HG02938 (cell line): ENCODE measurements at regions not wholly inside any gene's neighbourhood (a gene's known extent, or its start where the extent isn't known, plus 50 kb on each side); places are given as distances from the start of the nearest gene placed in this dataset.
"Not testable (repeated sequence)": the region's sequence is repeated elsewhere in the genome, so short reads cannot be mapped to it uniquely, and the experiment has no call there.

ENCODE experiments used
- ATAC-seq: cut with Tn5 transposase; IDR thresholded peaks from one replicate; pipeline ENCODE4 v1.9.1; 2021; ENCODE audit warnings: mild to moderate bottlenecking, moderate library complexity; ENCODE audit not compliant: unreplicated experiment

DNA sequence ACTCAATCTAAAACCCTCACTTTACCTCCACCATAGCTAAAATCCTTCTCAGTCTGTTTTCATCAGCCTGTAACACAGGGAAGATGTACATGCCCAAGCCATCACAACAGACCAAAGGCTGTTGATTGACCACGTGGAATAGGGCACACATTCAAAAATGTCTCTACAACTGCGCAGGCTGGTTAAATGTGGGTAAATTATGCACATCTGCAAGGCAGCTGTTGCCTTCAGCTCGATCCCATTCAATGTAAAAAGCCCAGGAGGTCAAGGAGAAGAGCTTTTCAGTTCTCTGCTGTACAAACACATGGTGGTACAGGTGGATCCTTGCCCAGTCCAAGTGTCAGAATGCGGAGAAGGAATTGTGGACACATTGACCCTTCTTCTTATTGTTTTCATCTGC is 354.0 kb downstream of the FLRT2 start:
- no peak for ATAC-seq

DNA sequence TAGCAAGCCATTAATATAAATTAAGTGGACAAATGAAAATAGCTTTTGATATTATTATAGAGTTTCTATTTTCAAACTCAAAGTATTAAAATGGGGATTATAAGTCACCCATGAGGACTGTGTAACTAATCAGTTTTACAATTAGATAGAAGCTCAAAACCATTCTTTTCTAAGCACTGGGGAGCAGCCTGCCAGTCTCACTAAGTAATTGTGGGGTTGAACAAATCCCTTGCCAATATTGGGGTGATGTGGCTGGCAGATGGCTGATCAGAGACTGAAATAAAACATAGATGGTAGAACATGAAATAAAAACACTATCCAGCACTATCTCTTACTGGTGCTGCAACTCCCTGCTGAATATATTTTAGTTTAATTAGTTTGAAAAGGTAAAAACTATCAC is 353.2 kb downstream of the FLRT2 start:
- ATAC-seq, result no peak

DNA sequence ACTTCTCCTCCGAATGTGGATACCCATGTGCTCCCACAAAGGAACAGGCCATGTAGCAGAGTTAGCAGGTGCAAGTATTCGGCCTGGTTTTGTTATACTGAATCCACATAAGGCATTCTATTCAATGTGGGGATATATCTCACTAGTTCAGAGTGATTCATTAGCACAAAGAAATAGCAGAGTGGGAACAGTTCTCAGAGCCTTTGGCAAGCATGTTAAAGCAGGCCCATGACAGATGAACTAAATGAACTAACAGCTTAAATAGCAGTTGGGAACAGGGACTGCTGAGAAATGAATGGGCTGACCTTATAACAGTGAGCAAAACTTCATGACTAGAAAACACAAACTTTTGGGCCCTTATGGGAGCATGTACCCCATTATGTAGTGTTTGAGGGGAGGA is 352.0 kb downstream of the FLRT2 start:
- ATAC-seq, result no peak

DNA sequence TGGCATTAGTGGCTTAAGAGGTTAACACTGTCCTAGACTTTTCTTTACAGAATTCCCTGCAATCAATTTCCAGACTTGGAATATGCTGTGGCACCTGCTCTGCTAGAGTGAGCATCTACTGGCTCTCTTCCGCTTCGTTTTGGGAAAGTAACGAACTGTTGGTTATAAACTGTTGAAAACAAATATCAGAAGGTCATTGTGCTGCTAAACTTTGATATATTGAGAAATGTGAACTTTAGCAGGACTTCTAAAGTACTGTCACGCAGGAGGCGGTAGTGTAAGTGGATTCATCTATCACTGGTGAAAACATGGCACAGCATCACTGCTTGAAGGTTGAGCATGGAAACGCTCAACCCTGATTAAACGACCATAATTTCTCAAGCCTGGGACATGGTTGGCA is 348.9 kb downstream of the FLRT2 start:
- ATAC-seq, result no peak

DNA sequence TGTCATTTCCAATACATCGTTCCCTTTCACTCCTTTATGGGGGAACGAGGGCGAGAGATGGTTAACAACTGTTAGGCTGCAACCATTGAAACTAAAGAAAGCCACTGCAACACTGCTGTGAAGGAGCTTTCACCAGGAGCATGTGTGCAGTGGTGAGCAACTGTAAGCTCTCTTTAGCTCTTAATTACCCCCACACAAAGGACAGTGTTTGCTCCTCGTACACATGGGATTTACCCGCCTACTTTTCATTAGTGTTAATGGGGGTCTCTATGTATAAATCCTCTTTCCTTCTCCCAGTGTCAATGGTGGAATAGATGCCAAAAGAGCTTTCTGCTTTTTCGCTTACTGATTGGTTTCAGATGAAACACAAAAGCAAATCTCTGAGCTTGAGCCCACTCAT is 343.1 kb downstream of the FLRT2 start:
- no peak for ATAC-seq

DNA sequence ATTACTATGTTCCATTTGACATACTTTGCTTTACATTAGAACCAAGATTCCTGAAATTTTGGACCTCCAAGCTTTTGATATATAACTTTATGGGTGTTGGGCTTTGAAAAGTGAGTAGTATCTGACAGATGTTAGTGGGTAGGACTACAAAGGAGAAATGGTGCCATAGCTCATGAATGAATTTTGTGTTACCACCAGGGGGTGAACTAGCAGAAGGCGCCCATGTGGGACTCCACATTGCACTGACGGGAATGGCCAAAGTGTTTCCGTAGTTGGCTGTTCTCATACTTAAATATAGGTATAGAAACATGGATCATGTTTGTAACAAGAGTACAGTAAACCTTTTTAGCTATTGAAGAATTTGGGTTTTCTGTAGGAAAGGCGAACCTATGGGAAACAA is 337.5 kb downstream of the FLRT2 start:
- no peak for ATAC-seq

DNA sequence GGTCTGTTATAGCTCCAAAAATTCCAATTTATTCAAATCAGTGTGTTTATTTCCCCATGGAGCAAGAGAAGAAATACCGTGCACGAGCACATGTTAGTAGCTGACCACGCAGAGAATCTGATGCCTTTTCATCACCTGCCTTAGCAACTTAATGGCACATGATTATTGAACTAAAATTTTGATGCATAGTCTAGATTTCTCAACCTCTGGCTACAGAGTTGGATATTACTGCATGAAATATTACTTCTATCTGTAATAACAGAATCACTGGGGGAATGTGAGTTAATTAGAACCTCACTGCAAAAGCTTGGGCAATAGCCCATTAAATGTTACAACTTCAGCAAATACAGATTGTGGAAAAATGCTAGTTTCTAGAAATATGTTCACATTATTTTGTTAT is 335.8 kb downstream of the FLRT2 start:
- ATAC-seq, result no peak

DNA sequence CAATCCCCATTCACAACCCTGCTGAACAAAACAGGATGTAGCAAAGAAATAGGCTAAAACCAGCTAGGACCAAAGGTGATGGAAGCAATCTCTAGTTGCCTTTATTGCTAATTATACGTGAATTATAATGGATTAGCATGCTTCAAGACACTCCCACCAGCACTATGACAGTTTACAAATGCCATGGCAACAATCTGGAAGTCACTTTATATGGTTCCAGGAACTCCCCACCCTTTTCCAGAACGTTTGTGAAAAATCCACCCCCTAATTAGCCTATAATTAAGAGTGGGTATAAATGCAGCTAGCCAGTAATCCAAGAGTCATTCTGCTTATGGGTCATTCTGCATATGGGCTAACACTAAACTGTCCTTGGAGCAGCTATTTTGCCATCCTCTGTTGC is 328.7 kb downstream of the FLRT2 start:
- no peak for ATAC-seq

DNA sequence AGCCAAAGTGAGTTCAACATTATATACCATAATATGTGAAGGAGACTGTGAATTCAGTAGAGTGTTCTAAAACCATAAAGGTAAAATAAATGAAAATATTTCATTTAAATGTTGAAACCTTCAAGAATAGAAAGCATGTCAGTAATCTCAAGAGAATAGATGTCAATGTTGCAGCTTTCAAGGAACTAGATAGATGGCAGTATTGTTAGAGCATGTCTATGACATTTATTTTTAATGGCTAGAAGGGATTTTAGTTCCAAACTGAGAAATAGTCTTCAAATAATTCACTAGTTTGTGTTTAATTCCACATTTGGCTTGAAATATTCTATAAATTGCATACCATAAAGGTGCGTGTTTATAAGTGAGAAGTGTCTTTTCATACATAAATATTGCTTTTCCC is 326.5 kb downstream of the FLRT2 start:
- ATAC-seq, result no peak

DNA sequence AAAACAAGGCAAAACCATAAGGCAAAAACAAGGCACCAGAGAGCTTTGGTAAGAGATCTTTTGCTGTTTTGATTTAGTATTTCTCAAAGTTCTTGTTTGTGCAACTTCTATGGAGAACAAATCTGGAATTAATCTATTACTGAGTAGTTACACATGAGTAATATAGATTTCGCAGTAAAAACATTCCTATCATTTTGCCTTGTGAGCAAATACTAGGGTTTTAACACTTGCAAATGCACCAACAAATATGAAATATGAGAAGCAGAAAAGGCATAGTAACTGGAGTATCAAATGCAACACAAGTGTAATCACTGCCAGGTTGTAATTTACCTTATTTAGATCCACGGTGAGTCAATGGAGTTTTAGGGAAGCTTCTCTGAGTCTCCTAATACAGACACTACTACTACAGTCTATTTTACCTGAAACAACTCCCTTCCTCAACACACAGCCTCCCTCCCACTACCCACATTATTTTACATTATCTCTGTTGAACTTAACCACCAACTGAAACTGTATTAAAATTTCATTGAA is 324.1 kb downstream of the FLRT2 start:
- ATAC-seq, result no peak

DNA sequence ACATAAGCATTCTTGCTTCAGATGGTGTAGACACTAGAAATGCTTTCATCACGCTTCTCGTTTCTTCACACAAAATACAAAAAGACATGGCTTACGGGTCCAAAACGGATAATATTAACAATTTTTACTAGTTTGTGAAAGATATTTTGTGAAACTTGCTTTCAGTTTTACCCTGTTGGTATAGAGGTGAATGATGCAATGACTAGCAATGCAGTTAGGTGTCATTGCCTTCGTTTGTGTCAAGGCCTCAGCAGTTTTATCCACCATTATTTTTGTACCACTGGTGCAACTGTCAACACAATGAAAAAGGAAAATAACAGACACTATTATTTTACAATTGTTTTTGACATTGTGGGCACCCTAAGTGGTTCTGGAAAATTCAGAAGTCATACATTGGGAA is 323.0 kb downstream of the FLRT2 start:
- ATAC-seq, result no peak

DNA sequence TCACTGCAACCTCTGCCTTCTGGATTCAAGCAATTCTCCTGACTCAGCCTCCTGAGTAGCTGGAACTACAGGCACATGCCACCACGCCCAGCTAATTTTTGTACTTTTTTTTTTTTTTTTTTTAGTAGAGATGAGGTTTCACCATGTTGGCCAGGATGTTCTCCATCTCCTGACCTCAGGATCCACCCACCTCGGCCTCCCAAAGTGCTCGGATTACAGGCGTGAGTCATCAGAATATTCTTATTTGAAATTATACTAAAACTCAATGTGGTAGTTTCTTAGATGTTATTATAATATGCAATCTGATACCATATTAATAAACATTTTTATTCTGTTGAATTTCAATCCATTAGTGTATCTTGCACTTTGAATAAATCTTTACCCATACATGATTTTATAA is 322.2 kb downstream of the FLRT2 start:
- not testable (repeated sequence) for ATAC-seq

DNA sequence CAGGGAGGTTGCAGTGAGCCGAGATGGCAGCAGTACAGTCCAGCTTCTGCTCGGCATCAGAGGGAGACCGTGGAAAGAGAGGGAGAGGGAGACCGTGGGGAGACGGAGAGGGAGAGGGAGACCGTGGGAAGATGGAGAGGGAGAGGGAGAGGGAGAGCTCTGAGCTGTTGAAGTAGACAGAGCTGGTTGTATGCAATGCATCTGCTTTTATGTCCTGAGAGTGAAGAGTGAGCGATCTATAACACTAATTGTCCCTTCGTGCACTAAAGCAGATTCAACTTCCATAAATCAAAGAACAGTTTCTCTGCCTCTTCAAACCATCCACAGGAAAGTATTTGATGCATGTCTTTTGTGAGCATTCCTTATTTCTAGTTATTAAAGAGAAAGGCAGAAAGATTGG is 300.6 kb downstream of the FLRT2 start:
- ATAC-seq, result not testable (repeated sequence)

DNA sequence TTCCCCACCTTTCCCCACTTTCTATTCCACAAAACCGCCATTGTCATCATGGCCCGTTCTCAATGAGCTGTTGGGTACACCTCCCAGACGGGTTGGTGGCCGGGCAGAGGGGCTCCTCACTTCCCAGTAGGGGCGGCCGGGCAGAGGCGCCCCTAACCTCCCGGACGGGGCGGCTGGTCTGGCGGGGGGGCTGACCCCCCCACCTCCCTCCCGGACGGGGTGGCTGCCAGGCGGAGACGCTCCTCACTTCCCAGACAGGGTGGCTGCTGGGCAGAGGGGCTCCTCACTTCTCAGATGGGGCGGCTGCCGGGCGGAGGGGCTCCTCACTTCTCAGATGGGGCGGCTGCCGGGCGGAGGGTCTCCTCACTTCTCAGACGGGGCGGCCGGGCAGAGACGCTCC is 299.7 kb downstream of the FLRT2 start:
- ATAC-seq, result not testable (repeated sequence)

DNA sequence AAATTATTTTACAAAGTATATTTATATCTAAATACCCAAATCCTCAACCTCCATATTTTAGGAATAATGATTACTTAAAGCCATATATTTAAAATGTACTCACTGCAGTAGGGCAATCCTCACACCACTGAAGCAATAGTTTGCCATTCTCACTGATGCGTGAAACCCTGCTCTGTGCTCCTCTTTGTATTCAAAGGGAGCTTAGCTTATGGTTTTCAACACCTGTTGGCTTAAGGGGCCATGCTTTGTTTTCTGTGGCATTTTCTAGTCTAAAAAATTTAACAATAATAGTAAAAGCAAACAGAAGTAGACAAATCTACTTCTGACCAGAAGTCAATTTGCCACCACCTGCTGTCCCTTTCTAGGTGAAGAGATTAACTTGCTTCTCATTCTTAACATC is 294.6 kb downstream of the FLRT2 start:
- ATAC-seq, result no peak

DNA sequence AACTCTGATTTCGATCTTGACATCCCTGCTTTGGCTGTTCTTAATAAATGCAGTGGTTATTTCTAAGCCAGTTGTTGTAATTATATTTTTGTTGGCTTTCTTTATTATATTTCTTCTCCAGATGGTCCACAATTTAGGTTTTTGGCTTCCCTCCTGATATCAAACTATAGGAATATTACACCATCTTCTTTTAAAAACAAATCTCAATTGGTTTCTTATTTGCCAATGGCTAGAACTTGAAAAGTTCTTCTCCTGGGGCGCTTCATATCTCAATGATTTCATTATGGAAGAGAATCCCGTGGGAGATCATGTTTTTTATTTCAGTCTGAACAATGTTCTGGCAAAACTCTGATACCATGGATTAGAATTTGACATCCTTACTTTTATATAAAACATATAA is 292.3 kb downstream of the FLRT2 start:
- no peak for ATAC-seq

DNA sequence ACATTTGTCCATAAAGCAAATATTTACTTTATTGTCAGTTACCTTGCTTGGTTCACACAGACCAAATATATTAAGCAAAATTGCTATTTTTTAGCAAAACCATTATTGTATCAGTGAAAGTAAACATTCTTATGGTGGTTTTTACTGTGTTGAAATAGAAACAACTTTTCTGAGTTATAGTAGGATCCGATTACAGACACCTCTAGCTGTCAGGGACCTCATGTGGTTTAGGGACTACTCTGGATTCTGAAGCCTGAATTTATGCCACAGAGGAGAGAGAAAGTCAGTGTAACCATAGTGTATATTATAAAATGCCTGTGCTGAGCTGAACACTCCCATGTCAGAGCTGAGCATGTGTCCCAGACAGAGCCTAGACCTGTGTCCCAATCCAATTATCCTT is 287.5 kb downstream of the FLRT2 start:
- no peak for ATAC-seq

DNA sequence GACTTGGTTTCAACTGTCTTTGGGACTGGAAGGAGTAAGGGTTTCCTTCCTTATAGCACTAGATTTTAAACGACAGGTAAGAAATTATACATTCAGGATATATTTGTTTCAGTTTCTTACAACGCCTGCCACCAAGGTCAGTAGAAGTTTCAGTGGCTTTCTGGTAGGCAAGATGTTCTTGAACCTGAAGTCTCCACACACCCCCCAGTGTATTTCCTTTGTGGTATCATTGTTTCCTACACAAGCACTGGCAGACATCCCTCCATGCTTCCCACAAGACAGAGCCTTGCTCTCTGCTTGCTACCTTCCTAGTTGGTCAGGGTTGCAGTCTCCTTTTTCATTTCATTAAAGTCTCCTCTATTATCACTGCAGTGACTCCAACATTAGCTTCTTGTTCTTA is 283.1 kb downstream of the FLRT2 start:
- ATAC-seq, result no peak

DNA sequence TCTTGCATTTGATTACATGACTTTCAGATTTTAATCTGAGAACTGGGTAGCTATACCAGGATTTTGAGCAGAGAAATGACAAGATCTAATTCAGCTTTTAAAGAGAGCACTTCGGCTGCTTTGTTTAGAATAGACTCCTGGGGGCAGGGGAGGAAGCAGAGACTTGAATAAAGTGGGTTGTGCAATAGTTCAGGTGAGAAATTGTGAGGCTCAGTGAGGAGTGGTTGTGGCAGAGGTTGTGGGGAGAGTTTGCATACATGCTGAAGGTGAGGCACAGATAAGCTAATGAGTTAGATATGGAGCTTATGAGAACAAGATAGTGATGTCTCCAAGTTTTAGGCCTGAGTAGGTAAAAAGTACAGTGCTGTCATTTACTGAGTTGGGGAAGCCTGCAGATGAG is 281.4 kb downstream of the FLRT2 start:
- no peak for ATAC-seq

DNA sequence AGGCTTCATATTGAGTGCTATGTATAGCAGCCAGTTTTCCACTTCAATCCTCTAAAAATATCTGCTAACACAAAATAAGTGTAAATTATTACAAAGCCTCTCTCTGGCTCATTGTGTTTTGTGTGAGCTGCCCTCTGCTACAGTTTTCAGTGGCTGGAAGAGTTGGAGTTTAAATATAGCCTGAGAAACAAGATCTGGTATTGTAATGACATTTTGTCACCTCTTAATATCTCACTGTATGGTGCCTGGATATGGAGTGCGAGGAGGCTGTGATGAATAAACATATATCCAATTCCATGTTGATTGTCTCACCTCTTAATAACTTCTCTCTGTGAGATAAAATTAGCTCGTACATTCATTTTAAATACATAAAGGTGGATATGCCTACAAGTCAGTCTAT is 269.7 kb downstream of the FLRT2 start:
- no peak for ATAC-seq

DNA sequence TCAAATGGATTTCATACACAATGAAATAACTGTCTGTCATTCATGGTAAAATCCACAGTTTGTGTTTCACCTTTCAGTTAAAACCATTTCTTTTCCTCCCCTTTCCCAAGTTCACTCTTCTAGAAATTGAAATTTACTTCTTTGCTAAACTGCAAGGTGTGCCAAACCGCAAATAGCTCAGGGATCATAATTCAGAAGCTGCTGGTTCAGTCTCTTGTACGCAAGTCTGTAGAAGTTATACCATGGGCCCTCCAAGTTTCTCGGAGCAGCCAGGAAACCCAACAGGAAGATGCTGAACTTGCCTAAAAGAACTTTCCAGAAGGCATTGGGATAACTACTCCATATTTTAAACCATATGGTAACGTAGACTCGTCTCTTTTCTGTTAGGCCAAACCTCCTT is 268.9 kb downstream of the FLRT2 start:
- ATAC-seq, result no peak

DNA sequence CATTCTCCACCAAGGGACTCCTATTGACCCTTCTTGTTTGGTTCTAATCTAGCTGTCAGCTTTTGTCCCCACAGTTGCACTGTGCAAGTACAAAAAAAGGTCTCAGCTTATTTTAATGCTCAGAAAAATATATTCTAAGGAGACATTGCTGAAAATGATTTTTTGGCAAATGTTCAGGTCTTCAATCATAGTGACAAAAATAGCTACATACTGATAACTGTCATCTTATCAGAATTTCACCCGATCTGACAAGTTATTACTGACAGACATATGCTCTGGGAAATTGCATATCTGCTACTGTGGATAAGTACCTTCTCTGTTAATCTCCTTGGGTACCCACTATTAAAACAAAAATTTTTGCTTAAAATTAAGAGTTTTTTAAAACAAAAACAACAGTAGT is 263.6 kb downstream of the FLRT2 start:
- no peak for ATAC-seq

DNA sequence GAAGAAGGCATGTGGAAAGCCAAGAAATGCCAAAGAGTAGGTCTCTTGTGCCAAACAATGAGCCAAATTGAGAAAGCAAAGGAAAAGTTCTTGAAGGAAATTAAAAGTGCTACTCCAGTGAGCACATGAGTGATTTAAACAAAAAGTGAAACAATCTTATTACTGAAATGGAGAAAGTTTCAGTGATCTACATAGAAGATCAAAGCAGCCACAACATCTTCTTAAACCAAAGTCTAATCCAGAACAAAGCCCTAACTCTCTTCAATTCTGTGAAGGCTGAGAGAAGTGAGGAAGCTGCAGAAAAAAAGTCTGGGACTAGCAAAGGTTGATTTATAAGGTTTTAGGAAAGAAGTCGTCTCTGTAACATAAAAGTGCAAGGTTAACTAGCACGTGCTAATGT is 259.6 kb downstream of the FLRT2 start:
- ATAC-seq, result no peak
